Mucosa of descending colon (tissue), 3 donors: ENCODE measurements at regions not wholly inside any gene's neighbourhood (a gene's known extent, or its start where the extent isn't known, plus 50 kb on each side); places are given as distances from the start of the nearest gene placed in this dataset.

Source experiments
- ATAC-seq: fragments of 200-7000 bp; cut with Tn5 transposase; one replicate; pipeline ENCODE4 v1.9.1; 2020; ENCODE audit warnings: mild to moderate bottlenecking, moderate library complexity
- DNase-seq, 3 donors: peaks; one replicate each; pipeline ENCODE4 v3.0.0-alpha.2; 2020
- H3K36me3 ChIP-seq: fragments of 200-600 bp; one replicate; pipeline ENCODE4 v1.8.0; 2021; ENCODE audit warnings: low read depth, mild to moderate bottlenecking
- H3K4me1 ChIP-seq: fragments of 200-600 bp; one replicate; pipeline ENCODE4 v1.8.0; 2021; ENCODE audit warnings: low read depth, mild to moderate bottlenecking
- H3K4me3 ChIP-seq: fragments of 200-600 bp; one replicate; pipeline ENCODE4 v1.8.0; 2021; ENCODE audit warnings: mild to moderate bottlenecking
- H3K9me3 ChIP-seq: fragments of 200-600 bp; one replicate; pipeline ENCODE4 v1.8.0; 2021; ENCODE audit warnings: mild to moderate bottlenecking
- intact Hi-C, 2 donors: fragments of 100-400 bp; cut with DNase I in 1 of 2; cut with micrococcal nuclease in 1 of 2; formaldehyde crosslinking; loops; one replicate each; pipeline versions ENCODE4 v1.11.0 to v1.11.1; 2022; cut with DNase I, micrococcal nuclease
- TF ChIP-seq, protein P1 (sequence below): fragments of 200-600 bp; IDR thresholded peaks from one replicate; pipeline ENCODE4 v1.8.0; 2022; ENCODE audit warnings: antibody characterized with exemption, mild to moderate bottlenecking
- donor health status: DM: no; HTN: no; CAD: no; lungs with moderate emphysema.
- donor health status: DM: no; HTN: no; CAD: no.
- donor health status: DM: no; HTN: yes; CAD: no.

- H3K4me3 ChIP-seq = no peak overlapping the region
- DNase-seq (no peak), ATAC-seq (no peak)
- no peaks in the 10 kb centered on the region for H3K4me1 ChIP-seq
- no peaks in the 10 kb centered on the region for H3K9me3 ChIP-seq
- TF ChIP-seq, protein P1, sequence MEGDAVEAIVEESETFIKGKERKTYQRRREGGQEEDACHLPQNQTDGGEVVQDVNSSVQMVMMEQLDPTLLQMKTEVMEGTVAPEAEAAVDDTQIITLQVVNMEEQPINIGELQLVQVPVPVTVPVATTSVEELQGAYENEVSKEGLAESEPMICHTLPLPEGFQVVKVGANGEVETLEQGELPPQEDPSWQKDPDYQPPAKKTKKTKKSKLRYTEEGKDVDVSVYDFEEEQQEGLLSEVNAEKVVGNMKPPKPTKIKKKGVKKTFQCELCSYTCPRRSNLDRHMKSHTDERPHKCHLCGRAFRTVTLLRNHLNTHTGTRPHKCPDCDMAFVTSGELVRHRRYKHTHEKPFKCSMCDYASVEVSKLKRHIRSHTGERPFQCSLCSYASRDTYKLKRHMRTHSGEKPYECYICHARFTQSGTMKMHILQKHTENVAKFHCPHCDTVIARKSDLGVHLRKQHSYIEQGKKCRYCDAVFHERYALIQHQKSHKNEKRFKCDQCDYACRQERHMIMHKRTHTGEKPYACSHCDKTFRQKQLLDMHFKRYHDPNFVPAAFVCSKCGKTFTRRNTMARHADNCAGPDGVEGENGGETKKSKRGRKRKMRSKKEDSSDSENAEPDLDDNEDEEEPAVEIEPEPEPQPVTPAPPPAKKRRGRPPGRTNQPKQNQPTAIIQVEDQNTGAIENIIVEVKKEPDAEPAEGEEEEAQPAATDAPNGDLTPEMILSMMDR = no peak
- no peaks in the 10 kb centered on the region for H3K36me3 ChIP-seq
- intact Hi-C loops = no loop called here
These were observed 320.0 kb downstream of the DNAH5 start for GRCh38 chr5:13624283-13625074.

GRCh38 chr5:13613621-13614020, 330.9 kb downstream of the DNAH5 start:
- Histone ChIP-seq H3K4me3 (no peak overlapping the region), H3K4me1 (no peaks in the 10 kb centered on the region), H3K36me3 (no peaks in the 10 kb centered on the region), H3K9me3 (peaks cover 4% of the 10 kb centered on the region)
- DNase-seq (no peak), ATAC-seq (no peak)
- TF ChIP-seq, protein P1 = no peak
- intact Hi-C loops = no loop called here

DNA sequence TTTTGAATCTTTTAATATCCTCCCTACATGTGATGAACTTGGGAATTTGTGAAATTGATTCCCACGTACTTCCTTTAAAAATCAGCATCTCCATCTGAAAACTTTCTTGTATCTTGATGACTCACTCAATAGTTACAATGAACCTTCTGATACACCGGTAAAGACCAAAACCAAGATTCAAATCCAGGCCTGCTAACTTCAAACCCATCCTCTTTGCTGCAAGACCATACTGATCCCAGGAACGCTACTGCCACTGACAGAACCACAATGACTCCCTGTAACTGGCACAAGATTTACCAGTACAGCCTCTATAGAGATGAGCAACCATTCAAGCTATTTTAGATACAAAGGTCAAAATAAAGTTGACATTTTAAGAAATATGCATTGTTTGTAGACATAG, 332.9 kb downstream of the DNAH5 start:
- H3K9me3 ChIP-seq = peaks cover 4% of the 10 kb centered on the region
- H3K4me3 ChIP-seq = no peak overlapping the region
- H3K36me3 ChIP-seq = no peaks in the 10 kb centered on the region
- intact Hi-C loops = no loop called here
- ATAC-seq = no peak
- no peak for DNase-seq
- TF ChIP-seq, protein P1 = no peak
- no peaks in the 10 kb centered on the region for H3K4me1 ChIP-seq

GRCh38 chr5:13609504-13609903, 335.0 kb downstream of the DNAH5 start:
- Histone ChIP-seq H3K9me3 (no peaks in the 10 kb centered on the region), H3K36me3 (no peaks in the 10 kb centered on the region), H3K4me3 (no peak overlapping the region), H3K4me1 (no peaks in the 10 kb centered on the region)
- DNase-seq (no peak), ATAC-seq (no peak)
- TF ChIP-seq, protein P1 = no peak
- intact Hi-C loops = no loop called here

DNA sequence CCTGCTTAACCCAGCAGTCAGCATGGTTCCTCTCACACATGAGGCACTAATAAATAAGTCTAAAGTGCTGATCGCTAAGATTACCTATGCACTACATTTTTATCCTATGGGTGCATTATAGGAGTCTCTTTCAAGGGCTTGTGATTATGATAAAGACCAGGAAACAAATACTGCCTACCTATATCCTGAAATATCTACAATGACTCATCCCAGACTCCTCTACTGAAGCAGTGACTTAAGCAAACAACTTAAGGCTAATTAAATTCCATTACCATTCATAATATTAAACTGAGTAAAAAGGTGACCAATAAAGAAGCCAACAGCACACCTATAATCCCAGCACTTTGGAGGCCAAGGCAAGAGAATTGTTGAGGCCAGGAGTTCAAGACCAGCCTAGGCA, 338.4 kb downstream of the DNAH5 start:
- no peak for ATAC-seq
- intact Hi-C loops = no loop called here
- Histone ChIP-seq H3K4me3 (no peak overlapping the region), H3K36me3 (no peaks in the 10 kb centered on the region), H3K4me1 (no peaks in the 10 kb centered on the region), H3K9me3 (no peaks in the 10 kb centered on the region)
- TF ChIP-seq, protein P1 = no peak
- no peak for DNase-seq

- H3K4me1 ChIP-seq = no peaks in the 10 kb centered on the region
- DNase-seq (no peak), ATAC-seq (no peak)
- intact Hi-C loops = no loop called here
- H3K36me3 ChIP-seq = no peaks in the 10 kb centered on the region
- no peak overlapping the region for H3K4me3 ChIP-seq
- no peaks in the 10 kb centered on the region for H3K9me3 ChIP-seq
- TF ChIP-seq, protein P1 = no peak
These were observed 343.4 kb downstream of the DNAH5 start for GRCh38 chr5:13601112-13601511.
